DMS153 treated with DMSO at 0.1 percent for 48 hours (cell line): ENCODE measurements at regions not wholly inside any gene's neighbourhood (a gene's known extent, or its start where the extent isn't known, plus 50 kb on each side); places are given as distances from the start of the nearest gene placed in this dataset.

Experiments
- DNase-seq: peaks from one replicate; lab custom pipeline; 2025; ENCODE audit not compliant: unreplicated experiment; lab: John Stamatoyannopoulos, UW

- no peak for DNase-seq
Measured at GRCh38 chr11:80144897-80145594, 704.2 kb upstream of the TENM4 start.

DNA sequence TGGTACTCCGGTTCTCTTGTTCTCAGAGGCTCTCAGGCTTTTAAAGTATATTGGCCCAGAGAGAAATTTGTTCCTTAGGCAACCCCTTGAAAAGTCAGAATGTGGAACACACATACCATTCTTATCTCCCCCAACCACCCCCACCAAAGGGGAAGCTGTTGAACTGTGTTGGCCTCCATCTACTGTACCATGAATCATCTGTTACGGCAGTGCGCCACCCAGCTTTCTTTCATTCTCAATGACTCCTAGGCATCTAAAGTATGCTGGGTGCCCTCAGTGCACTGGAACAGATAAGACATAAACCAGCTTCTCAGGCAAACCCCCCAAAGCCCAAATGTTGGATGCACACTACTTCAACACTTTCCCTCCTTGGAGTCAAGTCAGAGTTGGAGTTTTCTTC is 696.2 kb upstream of the TENM4 start:
- no peak for DNase-seq

GRCh38 chr11:80129396-80129795 is 688.6 kb upstream of the TENM4 start:
- DNase-seq: no peak

GRCh38 chr11:80122211-80122610 is 681.4 kb upstream of the TENM4 start:
- no peak for DNase-seq

DNA sequence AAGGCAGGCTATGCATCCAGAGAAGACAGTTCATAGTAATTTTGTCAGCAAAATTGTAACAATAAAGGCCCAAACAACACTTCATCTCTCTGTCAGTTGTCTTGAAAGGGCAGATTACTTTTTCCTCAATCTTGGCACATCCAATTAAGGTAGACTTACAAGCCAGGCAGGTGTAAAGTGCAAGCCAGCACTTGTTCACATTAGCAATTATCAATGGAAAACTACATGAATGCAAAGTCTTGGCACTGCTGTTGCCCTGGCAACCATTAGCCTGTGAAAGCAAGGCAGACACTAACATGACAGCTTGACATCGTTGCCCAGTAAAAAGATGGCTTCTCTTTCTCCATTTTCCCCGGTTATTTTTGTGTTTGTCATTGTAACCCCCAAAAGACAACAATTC is 677.2 kb upstream of the TENM4 start:
- DNase-seq: no peak

- DNase-seq: no peak
Measured at GRCh38 chr11:80116796-80117195, 676.0 kb upstream of the TENM4 start.

GRCh38 chr11:80109652-80110051 is 668.8 kb upstream of the TENM4 start:
- no peak for DNase-seq

DNA sequence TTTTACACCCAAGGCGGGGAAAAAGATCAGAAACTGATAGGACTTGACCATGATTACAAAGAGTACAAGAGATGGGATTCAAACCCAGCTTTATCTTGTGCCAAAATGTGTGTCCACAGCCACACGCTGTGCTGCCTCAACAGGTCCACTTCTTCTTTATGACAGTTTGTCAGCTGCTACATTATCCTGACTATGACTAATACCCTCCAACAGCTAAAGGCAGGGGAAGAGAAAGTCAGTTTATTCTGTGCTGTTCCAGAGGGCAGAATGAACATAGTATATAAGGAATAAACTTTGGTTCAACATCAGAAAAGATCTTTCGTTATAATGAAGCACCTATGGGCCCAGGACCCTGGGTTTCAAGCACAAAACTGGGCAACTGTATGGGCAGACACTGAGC is 668.2 kb upstream of the TENM4 start:
- DNase-seq: no peak

- DNase-seq: no peak
Measured at GRCh38 chr11:80107415-80107814, 666.6 kb upstream of the TENM4 start.

DNA sequence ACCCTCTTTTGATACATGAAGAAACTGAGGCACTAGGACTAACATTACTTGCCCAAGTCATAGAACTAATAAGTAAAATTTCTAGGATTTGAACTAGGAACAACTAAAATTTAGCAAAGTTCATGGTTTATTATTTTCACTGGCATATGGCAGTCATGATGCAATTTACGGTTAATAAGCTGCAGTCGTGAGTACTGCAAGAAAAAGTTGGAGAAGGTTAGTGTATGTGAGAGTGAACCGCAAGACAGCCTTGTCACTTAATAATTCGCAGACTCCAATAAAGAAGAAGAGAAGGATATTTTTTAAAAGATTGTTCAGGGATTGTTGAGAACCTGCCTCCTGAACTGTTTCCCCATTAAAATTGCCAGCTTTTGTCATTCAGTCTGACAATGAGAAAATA is 663.4 kb upstream of the TENM4 start:
- no peak for DNase-seq

DNA sequence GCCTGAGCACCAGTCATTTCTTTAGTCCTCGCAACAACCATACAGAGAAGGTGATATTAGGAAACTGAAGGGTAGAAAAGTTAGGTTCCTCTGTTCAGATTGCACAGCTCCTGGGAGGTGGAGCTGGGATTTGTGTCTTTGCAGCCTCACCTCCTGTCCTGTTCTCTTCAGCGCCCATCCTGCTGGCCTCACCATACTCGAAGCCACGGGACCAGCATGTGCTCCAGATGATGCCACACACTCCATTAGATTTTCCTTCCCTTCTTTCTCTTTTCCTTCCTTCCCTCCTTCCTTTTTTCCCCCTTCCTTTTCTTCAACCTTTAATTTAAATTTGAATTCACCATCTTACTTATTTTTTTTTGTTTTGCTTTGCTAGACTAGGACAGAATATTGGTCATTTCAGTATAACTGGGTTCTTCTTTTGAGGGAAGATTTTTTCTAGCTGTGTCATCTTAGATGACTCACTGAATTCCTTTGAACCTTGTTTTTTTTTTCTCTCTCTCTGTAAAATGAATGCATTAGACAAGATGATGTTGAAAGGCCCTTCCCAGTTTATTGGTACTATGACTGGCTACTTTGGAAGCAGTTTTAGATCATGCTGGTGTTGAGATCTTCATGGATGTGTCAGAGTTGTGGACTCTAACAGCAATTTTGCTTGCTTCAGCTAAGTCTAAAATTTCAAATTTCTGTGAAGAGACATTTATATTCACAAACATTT is 662.5 kb upstream of the TENM4 start:
- no peak for DNase-seq

DNA sequence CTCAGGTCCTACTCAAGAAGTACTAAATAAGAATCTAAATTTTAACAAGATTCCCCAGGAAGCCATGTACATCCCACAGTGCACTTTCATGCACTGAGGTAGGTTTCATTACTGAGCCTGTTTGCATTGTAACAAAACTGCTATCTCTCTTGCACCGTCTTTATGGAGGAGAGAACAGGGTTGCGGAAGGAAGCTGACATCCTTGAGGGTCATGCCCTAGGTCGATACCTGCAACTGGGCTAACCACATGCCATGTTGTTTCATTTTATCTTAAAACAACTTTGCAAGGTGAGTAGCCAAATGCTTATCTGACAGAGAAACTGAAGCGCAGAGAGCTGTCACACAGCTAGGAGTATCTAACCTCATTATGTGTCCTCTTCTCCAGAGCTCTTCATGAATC is 656.3 kb upstream of the TENM4 start:
- DNase-seq: no peak

- no peak for DNase-seq
Measured at GRCh38 chr11:80096736-80097135, 655.9 kb upstream of the TENM4 start.

GRCh38 chr11:80086496-80087055 is 645.7 kb upstream of the TENM4 start:
- DNase-seq: no peak

DNA sequence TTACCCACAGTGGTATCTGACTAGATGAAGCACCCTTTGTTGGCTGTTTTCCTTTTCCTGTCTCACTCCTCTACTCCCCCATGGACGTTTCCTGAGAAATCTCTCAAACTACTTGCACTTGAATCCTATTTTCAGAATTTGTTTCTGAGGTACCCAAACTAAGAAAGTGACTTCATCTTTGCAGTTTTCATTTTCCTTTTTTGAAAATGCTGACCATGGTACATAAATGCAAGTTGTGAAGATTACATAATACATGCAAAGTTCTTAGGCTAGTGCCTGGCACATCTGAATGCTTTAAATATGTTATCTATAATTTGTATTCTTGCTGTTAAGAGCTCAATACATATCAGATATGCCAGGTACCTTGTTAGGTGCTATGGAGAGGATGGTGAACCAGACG is 644.7 kb upstream of the TENM4 start:
- no peak for DNase-seq

- DNase-seq: no peak
Measured at GRCh38 chr11:80084608-80085007, 643.8 kb upstream of the TENM4 start.

GRCh38 chr11:80083531-80083951 is 642.7 kb upstream of the TENM4 start:
- DNase-seq: no peak

GRCh38 chr11:80082406-80082805 is 641.6 kb upstream of the TENM4 start:
- no peak for DNase-seq

- no peak for DNase-seq
Measured at GRCh38 chr11:80077113-80077512, 636.3 kb upstream of the TENM4 start.

DNA sequence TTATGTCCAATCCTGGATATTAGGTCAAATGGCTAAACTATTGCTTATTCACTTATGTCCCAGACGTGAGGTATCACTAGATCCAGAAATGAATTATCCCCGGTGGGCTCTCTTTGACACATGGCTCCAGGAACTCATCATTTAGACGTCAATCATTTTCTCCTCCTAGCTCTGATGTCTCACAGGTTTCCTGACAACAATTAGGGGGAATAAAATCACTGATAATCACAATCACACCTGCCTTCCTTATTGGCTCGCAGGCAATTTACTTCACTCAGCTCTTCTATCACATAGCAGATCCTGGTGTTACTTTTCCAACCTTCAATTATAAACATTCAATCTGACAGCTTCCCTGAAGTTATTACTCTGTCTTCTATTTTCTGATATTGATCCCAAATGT is 634.0 kb upstream of the TENM4 start:
- DNase-seq: no peak

GRCh38 chr11:80066291-80066690 is 625.5 kb upstream of the TENM4 start:
- no peak for DNase-seq

GRCh38 chr11:80065086-80065485 is 624.3 kb upstream of the TENM4 start:
- no peak for DNase-seq
